ENCODE measurements at regions not wholly inside any gene's neighbourhood (a gene's known extent, or its start where the extent isn't known, plus 50 kb on each side); places are given as distances from the start of the nearest gene placed in this dataset.

- ChIA-PET POLR2A (no interaction called here), CTCF (no interaction called here)
- no peak for TF ChIP-seq CTCF (IDR thresholded peaks at IDR 0.05; ENCODE audit: insufficient read depth in 1 of 2, low read depth in 1 of 2, low read length in 1 of 2, severe bottlenecking in 1 of 2, unreplicated experiment in 1 of 2)
- Histone ChIP-seq H3K36me3 (ENCODE audit: control insufficient read depth, insufficient read depth, low read length) (no peaks in the 10 kb centered on the region), H3K9me3 (no peaks in the 10 kb centered on the region), H3K4me3 (ENCODE audit: low read depth, low read length) (no peak overlapping the region), H3K27me3 (replicated peaks; ENCODE audit: control insufficient read depth, insufficient read depth, low read length) (no peaks in the 10 kb centered on the region; the same call in 1 of the 2 replicates), H3K4me1 (no peaks in the 10 kb centered on the region)
- Mint-ChIP-seq H3K36me3 (ENCODE audit: insufficient read depth, unreplicated experiment) (no peaks in the 10 kb centered on the region), H3K9me3 (ENCODE audit: unreplicated experiment) (no peaks in the 10 kb centered on the region), H3K4me1 (ENCODE audit: low read depth, unreplicated experiment) (no peaks in the 10 kb centered on the region), H3K27ac (ENCODE audit: unreplicated experiment) (no peak overlapping the region), H3K4me3 (ENCODE audit: unreplicated experiment) (no peak overlapping the region), H3K27me3 (ENCODE audit: insufficient read depth, unreplicated experiment) (peaks cover 9% of the 10 kb centered on the region)
- intact Hi-C loops (cut with micrococcal nuclease; ENCODE audit: unreplicated experiment) = no loop called here
- DNase-seq = no peak
- BruUV-seq (replicated peaks) = no TSS peak
These were observed 273.8 kb downstream of the MATN1 start for GRCh38 chr1:30449428-30450147.

- Mint-ChIP-seq H3K9me3 (ENCODE audit: unreplicated experiment) (no peaks in the 10 kb centered on the region), H3K27ac (ENCODE audit: unreplicated experiment) (no peak overlapping the region), H3K27me3 (ENCODE audit: insufficient read depth, unreplicated experiment) (peaks cover 9% of the 10 kb centered on the region), H3K4me3 (ENCODE audit: unreplicated experiment) (no peak overlapping the region), H3K4me1 (ENCODE audit: low read depth, unreplicated experiment) (no peaks in the 10 kb centered on the region), H3K36me3 (ENCODE audit: insufficient read depth, unreplicated experiment) (no peaks in the 10 kb centered on the region)
- no peaks in the 10 kb centered on the region for H3K9me3 ChIP-seq
- no TSS peak for BruUV-seq (replicated peaks)
- no peaks in the 10 kb centered on the region for H3K36me3 ChIP-seq (ENCODE audit: control insufficient read depth, insufficient read depth, low read length)
- no peaks in the 10 kb centered on the region; the same call in 1 of the 2 replicates for H3K27me3 ChIP-seq (replicated peaks; ENCODE audit: control insufficient read depth, insufficient read depth, low read length)
- H3K4me1 ChIP-seq = no peaks in the 10 kb centered on the region
- CTCF ChIA-PET = no interaction called here
- no peak for TF ChIP-seq CTCF (IDR thresholded peaks at IDR 0.05; ENCODE audit: insufficient read depth in 1 of 2, low read depth in 1 of 2, low read length in 1 of 2, severe bottlenecking in 1 of 2, unreplicated experiment in 1 of 2)
- H3K4me3 ChIP-seq (ENCODE audit: low read depth, low read length) = no peak overlapping the region
- POLR2A ChIA-PET = no interaction called here
- no peak for DNase-seq
- intact Hi-C loops (cut with micrococcal nuclease; ENCODE audit: unreplicated experiment) = no loop called here
These were observed 274.4 kb downstream of the MATN1 start for GRCh38 chr1:30449003-30449402.

GRCh38 chr1:30447701-30448100 is 275.7 kb downstream of the MATN1 start:
- Histone ChIP-seq H3K4me3 (ENCODE audit: low read depth, low read length) (no peak overlapping the region), H3K9me3 (no peaks in the 10 kb centered on the region), H3K36me3 (ENCODE audit: control insufficient read depth, insufficient read depth, low read length) (no peaks in the 10 kb centered on the region), H3K27me3 (replicated peaks; ENCODE audit: control insufficient read depth, insufficient read depth, low read length) (no peaks in the 10 kb centered on the region; the same call in 1 of the 2 replicates), H3K4me1 (no peaks in the 10 kb centered on the region)
- no peaks in the 10 kb centered on the region for H3K9me3 Mint-ChIP-seq (ENCODE audit: unreplicated experiment)
- peaks cover 9% of the 10 kb centered on the region for H3K27me3 Mint-ChIP-seq (ENCODE audit: insufficient read depth, unreplicated experiment)
- no peaks in the 10 kb centered on the region for H3K36me3 Mint-ChIP-seq (ENCODE audit: insufficient read depth, unreplicated experiment)
- ChIA-PET CTCF (no interaction called here), POLR2A (no interaction called here)
- no TSS peak for BruUV-seq (replicated peaks)
- intact Hi-C loops (cut with micrococcal nuclease; ENCODE audit: unreplicated experiment) = no loop called here
- no peak overlapping the region for H3K4me3 Mint-ChIP-seq (ENCODE audit: unreplicated experiment)
- no peak for DNase-seq
- TF ChIP-seq CTCF (IDR thresholded peaks at IDR 0.05; ENCODE audit: insufficient read depth in 1 of 2, low read depth in 1 of 2, low read length in 1 of 2, severe bottlenecking in 1 of 2, unreplicated experiment in 1 of 2) = no peak
- H3K27ac Mint-ChIP-seq (ENCODE audit: unreplicated experiment) = no peak overlapping the region
- H3K4me1 Mint-ChIP-seq (ENCODE audit: low read depth, unreplicated experiment) = no peaks in the 10 kb centered on the region
